ENCODE measurements at regions not wholly inside any gene's neighbourhood (a gene's known extent, or its start where the extent isn't known, plus 50 kb on each side); places are given as distances from the start of the nearest gene placed in this dataset.

DNA sequence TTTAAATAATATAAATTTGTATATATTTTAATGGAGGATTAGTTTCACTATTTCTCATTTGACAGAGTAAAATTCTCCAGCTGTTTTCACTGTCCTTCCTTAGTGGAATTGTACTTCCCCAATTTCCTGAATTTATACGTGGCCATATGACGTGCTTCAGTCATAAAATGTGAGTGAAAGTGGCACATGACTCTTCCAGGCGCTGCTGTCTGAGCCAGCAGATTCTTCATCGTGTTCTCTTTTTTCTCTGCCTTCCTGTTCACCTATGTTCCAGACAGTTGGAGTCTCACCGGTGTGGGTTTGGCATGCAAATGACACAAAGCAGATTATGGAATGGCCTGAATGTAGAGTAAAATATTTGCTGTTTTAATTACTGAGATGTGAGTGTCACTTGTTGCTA is 684.1 kb downstream of the SEMA5A start:
- TF ChIP-seq, protein P1, sequence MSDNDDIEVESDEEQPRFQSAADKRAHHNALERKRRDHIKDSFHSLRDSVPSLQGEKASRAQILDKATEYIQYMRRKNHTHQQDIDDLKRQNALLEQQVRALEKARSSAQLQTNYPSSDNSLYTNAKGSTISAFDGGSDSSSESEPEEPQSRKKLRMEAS (IDR thresholded peaks at IDR 0.05), result no peak
- TF ChIP-seq POLR2A (IDR thresholded peaks at IDR 0.05; ENCODE audit: borderline replicate concordance, extremely low read depth, insufficient read depth, insufficient read length), result no peak
- no peak for TF ChIP-seq ZNF274 (IDR thresholded peaks at IDR 0.05; ENCODE audit: low read depth, low read length)
- TF ChIP-seq, protein P2, sequence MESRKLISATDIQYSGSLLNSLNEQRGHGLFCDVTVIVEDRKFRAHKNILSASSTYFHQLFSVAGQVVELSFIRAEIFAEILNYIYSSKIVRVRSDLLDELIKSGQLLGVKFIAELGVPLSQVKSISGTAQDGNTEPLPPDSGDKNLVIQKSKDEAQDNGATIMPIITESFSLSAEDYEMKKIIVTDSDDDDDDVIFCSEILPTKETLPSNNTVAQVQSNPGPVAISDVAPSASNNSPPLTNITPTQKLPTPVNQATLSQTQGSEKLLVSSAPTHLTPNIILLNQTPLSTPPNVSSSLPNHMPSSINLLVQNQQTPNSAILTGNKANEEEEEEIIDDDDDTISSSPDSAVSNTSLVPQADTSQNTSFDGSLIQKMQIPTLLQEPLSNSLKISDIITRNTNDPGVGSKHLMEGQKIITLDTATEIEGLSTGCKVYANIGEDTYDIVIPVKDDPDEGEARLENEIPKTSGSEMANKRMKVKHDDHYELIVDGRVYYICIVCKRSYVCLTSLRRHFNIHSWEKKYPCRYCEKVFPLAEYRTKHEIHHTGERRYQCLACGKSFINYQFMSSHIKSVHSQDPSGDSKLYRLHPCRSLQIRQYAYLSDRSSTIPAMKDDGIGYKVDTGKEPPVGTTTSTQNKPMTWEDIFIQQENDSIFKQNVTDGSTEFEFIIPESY (IDR thresholded peaks at IDR 0.05; ENCODE audit: extremely low read depth, insufficient replicate concordance, low read length), result no peak
- TF ChIP-seq ELF1 (IDR thresholded peaks at IDR 0.05; ENCODE audit: borderline replicate concordance, low read depth), result no peak
- TF ChIP-seq, protein P3, sequence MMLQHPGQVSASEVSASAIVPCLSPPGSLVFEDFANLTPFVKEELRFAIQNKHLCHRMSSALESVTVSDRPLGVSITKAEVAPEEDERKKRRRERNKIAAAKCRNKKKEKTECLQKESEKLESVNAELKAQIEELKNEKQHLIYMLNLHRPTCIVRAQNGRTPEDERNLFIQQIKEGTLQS (IDR thresholded peaks at IDR 0.05), result no peak
- TF ChIP-seq EGR1 (IDR thresholded peaks at IDR 0.05; ENCODE audit: low read depth), result no peak
- TF ChIP-seq CBX3 (IDR thresholded peaks at IDR 0.05; ENCODE audit: low read depth), result no peak
- TF ChIP-seq TCF7L2 (IDR thresholded peaks at IDR 0.05; ENCODE audit: borderline replicate concordance, extremely low read depth, insufficient read depth, insufficient read length), result no peak
- TF ChIP-seq CEBPB (IDR thresholded peaks at IDR 0.05; ENCODE audit: low read depth), result no peak
- TF ChIP-seq YY1 (IDR thresholded peaks at IDR 0.05; ENCODE audit: extremely low read depth, insufficient replicate concordance, low read depth, low read length), result no peak
- no peak for TF ChIP-seq EZH2 (IDR thresholded peaks at IDR 0.05)
- TF ChIP-seq SIN3A (IDR thresholded peaks at IDR 0.05; ENCODE audit: low read depth), result no peak
- no peak for TF ChIP-seq RAD21 (IDR thresholded peaks at IDR 0.05; ENCODE audit: low read depth)
- no peak for TF ChIP-seq FOSL1 (IDR thresholded peaks at IDR 0.05; ENCODE audit: low read depth)
- TF ChIP-seq SP1 (IDR thresholded peaks at IDR 0.05; ENCODE audit: low read depth), result no peak

More for the DNA sequence above, 684.1 kb downstream of the SEMA5A start:
- POLR2A ChIA-PET, result no interaction called here
- Histone ChIP-seq H3K4me1 (ENCODE audit: control insufficient read depth in 1 of 2, insufficient read depth in 2 of 2, low read length in 2 of 2) (no peaks in the 10 kb centered on the region), H3K9me2 (ENCODE audit: insufficient read depth) (no peaks in the 10 kb centered on the region), H3K4me2 (ENCODE audit: low read length) (no peak overlapping the region), H3K79me2 (ENCODE audit: insufficient read depth, low read length) (no peaks in the 10 kb centered on the region), H2AFZ (ENCODE audit: low read depth, low read length, poor library complexity, severe bottlenecking) (no peak overlapping the region), H3K36me3 (ENCODE audit: control insufficient read depth in 1 of 2, insufficient read depth in 2 of 2, low read length in 2 of 2) (no peaks in the 10 kb centered on the region), H3K9ac (ENCODE audit: low read length) (no peak overlapping the region), H3K9me3 (ENCODE audit: control insufficient read depth in 1 of 2, insufficient read depth in 1 of 2, low read depth in 1 of 2, low read length in 2 of 2) (peaks cover 13 to 23% of the 10 kb centered on the region in 2 experiments; a peak in 2 of 4 replicates), H4K20me1 (ENCODE audit: insufficient read depth) (no peaks in the 10 kb centered on the region), H3K27me3 (ENCODE audit: insufficient read depth, low read length) (no peaks in the 10 kb centered on the region), H3K27ac (ENCODE audit: low read depth, low read length) (no peak overlapping the region), H3K4me3 (replicated peaks in 1 of 2; ENCODE audit: low read depth in 1 of 2, low read length in 2 of 2) (no peak overlapping the region)
- CTCF ChIA-PET, result no interaction called here
- no TSS peak for BruUV-seq (replicated peaks)
- no peak for ATAC-seq
- intact Hi-C loops (cut with micrococcal nuclease), result no loop called here
- RAD21 ChIA-PET (ENCODE audit: low non-redundant PET in 1 of 2, low total read pairs in 2 of 2, uncharacterized antibody in 2 of 2, unreplicated experiment in 2 of 2), result no interaction called here
- DNase-seq (ENCODE audit: low read depth, low spot score), result no peak
